SK-N-SH treated with all-trans-retinoic acid at 6 μM for 48 hours (cell line): ENCODE measurements at regions not wholly inside any gene's neighbourhood (a gene's known extent, or its start where the extent isn't known, plus 50 kb on each side); places are given as distances from the start of the nearest gene placed in this dataset.

ENCODE experiments used
- ATAC-seq: fragments of 200-7000 bp; cut with Tn5 transposase; 3 replicates; pipeline ENCODE4 v1.9.1; 2020; ENCODE audit warnings: mild to moderate bottlenecking, moderate library complexity
- ARNTL ChIP-seq: fragments of 450-650 bp; formaldehyde crosslinking; IDR thresholded peaks from 2 replicates; pipeline ENCODE4 v1.5.0; 2020; ENCODE audit warnings: low read depth, mild to moderate bottlenecking, moderate library complexity, borderline replicate concordance
- BACH2 ChIP-seq: fragments of 250-450 bp; sonication (Bioruptor Pico); IDR thresholded peaks from 2 replicates; pipeline ENCODE4 v1.9.0; 2021; ENCODE audit warnings: mild to moderate bottlenecking, borderline replicate concordance
- CREB5 ChIP-seq: fragments of 250-450 bp; sonication (Bioruptor Pico); IDR thresholded peaks from 2 replicates; pipeline ENCODE4 v1.5.1; 2020; ENCODE audit warnings: low read depth, mild to moderate bottlenecking, moderate library complexity
- CSDC2 ChIP-seq: fragments of 250-450 bp; sonication (Bioruptor Pico); IDR thresholded peaks from 2 replicates; pipeline ENCODE4 v1.5.0; 2020; ENCODE audit warnings: mild to moderate bottlenecking, moderate library complexity
- ESRRG ChIP-seq: fragments of 250-450 bp; sonication (Bioruptor Pico); IDR thresholded peaks from 2 replicates; pipeline ENCODE4 v1.6.1; 2021; ENCODE audit warnings: mild to moderate bottlenecking
- GLIS3 ChIP-seq: fragments of 250-450 bp; sonication (Bioruptor Pico); IDR thresholded peaks from 2 replicates; pipeline ENCODE4 v1.5.0; 2020; ENCODE audit warnings: mild to moderate bottlenecking, moderate library complexity
- ISL1 ChIP-seq: fragments of 250-450 bp; sonication (Bioruptor Pico); IDR thresholded peaks from 2 replicates; pipeline ENCODE4 v2.1.2; 2022; ENCODE audit warnings: mild to moderate bottlenecking, moderate library complexity
- OSR1 ChIP-seq: fragments of 250-450 bp; sonication (Bioruptor Pico); IDR thresholded peaks from 2 replicates; pipeline ENCODE4 v1.8.0; 2022; ENCODE audit warnings: moderate library complexity, mild to moderate bottlenecking, inconsistent platforms
- PATZ1 ChIP-seq: fragments of 250-450 bp; sonication (Bioruptor Pico); IDR thresholded peaks from 2 replicates; pipeline ENCODE4 v1.8.0; 2020; ENCODE audit warnings: mild to moderate bottlenecking, moderate library complexity, borderline replicate concordance
- POU6F1 ChIP-seq: fragments of 250-450 bp; sonication (Bioruptor Pico); IDR thresholded peaks from 2 replicates; pipeline ENCODE4 v1.8.0; 2021; ENCODE audit warnings: low read depth, mild to moderate bottlenecking, moderate library complexity, borderline replicate concordance
- PPARA ChIP-seq: fragments of 250-450 bp; sonication (Bioruptor Pico); IDR thresholded peaks from 2 replicates; pipeline ENCODE4 v1.5.0; 2020; ENCODE audit warnings: mild to moderate bottlenecking, borderline replicate concordance
- RARB ChIP-seq: fragments of 250-450 bp; sonication (Bioruptor Pico); IDR thresholded peaks from 2 replicates; pipeline ENCODE4 v1.8.0; 2021; ENCODE audit warnings: mild to moderate bottlenecking, moderate library complexity
- SNAI2 ChIP-seq: fragments of 250-450 bp; sonication (Bioruptor Pico); IDR thresholded peaks from 2 replicates; pipeline ENCODE4 v1.5.0; 2020; ENCODE audit warnings: mild to moderate bottlenecking, moderate library complexity
- TCF4 ChIP-seq: fragments of 250-450 bp; sonication (Bioruptor Pico); IDR thresholded peaks from 2 replicates; pipeline ENCODE4 v1.8.0; 2021; ENCODE audit warnings: mild to moderate bottlenecking, moderate library complexity, borderline replicate concordance
- TOX ChIP-seq: fragments of 250-450 bp; sonication (Bioruptor Pico); IDR thresholded peaks from 2 replicates; pipeline ENCODE4 v1.8.0; 2021; ENCODE audit warnings: mild to moderate bottlenecking, moderate library complexity, borderline replicate concordance
- ZC3H10 ChIP-seq: fragments of 250-450 bp; sonication (Bioruptor Pico); IDR thresholded peaks from 2 replicates; pipeline ENCODE4 v1.5.1; 2021; ENCODE audit warnings: mild to moderate bottlenecking, moderate library complexity
- ZFP3 ChIP-seq: fragments of 250-450 bp; sonication (Bioruptor Pico); IDR thresholded peaks from 2 replicates; pipeline ENCODE4 v1.5.0; 2020; ENCODE audit warnings: mild to moderate bottlenecking, moderate library complexity
- ZFP30 ChIP-seq: fragments of 450-650 bp; formaldehyde crosslinking; IDR thresholded peaks from 2 replicates; pipeline ENCODE4 v1.5.0; 2022; ENCODE audit warnings: mild to moderate bottlenecking, moderate library complexity
- ZNF565 ChIP-seq: fragments of 450-650 bp; formaldehyde crosslinking; conservative IDR thresholded peaks from 2 replicates; pipeline ENCODE4 v1.5.0; 2020; ENCODE audit warnings: low read depth, mild to moderate bottlenecking, moderate library complexity
- ZNF70 ChIP-seq: fragments of 450-650 bp; formaldehyde crosslinking; IDR thresholded peaks from 2 replicates; pipeline ENCODE4 v1.5.0; 2020; ENCODE audit warnings: mild to moderate bottlenecking, moderate library complexity
- ZNF8 ChIP-seq: fragments of 450-650 bp; formaldehyde crosslinking; IDR thresholded peaks from 2 replicates; pipeline ENCODE4 v1.5.0; 2020; ENCODE audit warnings: mild to moderate bottlenecking, moderate library complexity
- TF ChIP-seq, protein P1 (sequence below): fragments of 250-450 bp; sonication (Bioruptor Pico); IDR thresholded peaks from 2 replicates; pipeline ENCODE4 v1.5.0; 2020; ENCODE audit warnings: mild to moderate bottlenecking, moderate library complexity
- TF ChIP-seq, protein P2 (sequence below): fragments of 250-450 bp; sonication (Bioruptor Pico); IDR thresholded peaks from 2 replicates; pipeline ENCODE4 v1.5.1; 2021; ENCODE audit warnings: mild to moderate bottlenecking, moderate library complexity

GRCh38 chr20:22315073-22315472 lies 269.3 kb downstream of the FOXA2 start:
- no peak for ATAC-seq
- TF ChIP-seq CSDC2, result no peak
- TF ChIP-seq ARNTL, result no peak
- TF ChIP-seq, protein P1, sequence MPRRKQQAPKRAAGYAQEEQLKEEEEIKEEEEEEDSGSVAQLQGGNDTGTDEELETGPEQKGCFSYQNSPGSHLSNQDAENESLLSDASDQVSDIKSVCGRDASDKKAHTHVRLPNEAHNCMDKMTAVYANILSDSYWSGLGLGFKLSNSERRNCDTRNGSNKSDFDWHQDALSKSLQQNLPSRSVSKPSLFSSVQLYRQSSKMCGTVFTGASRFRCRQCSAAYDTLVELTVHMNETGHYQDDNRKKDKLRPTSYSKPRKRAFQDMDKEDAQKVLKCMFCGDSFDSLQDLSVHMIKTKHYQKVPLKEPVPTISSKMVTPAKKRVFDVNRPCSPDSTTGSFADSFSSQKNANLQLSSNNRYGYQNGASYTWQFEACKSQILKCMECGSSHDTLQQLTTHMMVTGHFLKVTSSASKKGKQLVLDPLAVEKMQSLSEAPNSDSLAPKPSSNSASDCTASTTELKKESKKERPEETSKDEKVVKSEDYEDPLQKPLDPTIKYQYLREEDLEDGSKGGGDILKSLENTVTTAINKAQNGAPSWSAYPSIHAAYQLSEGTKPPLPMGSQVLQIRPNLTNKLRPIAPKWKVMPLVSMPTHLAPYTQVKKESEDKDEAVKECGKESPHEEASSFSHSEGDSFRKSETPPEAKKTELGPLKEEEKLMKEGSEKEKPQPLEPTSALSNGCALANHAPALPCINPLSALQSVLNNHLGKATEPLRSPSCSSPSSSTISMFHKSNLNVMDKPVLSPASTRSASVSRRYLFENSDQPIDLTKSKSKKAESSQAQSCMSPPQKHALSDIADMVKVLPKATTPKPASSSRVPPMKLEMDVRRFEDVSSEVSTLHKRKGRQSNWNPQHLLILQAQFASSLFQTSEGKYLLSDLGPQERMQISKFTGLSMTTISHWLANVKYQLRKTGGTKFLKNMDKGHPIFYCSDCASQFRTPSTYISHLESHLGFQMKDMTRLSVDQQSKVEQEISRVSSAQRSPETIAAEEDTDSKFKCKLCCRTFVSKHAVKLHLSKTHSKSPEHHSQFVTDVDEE, result no peak
- no peak for TF ChIP-seq ISL1
- no peak for TF ChIP-seq OSR1 (CRISPR knock-in tag)
- TF ChIP-seq, protein P2, sequence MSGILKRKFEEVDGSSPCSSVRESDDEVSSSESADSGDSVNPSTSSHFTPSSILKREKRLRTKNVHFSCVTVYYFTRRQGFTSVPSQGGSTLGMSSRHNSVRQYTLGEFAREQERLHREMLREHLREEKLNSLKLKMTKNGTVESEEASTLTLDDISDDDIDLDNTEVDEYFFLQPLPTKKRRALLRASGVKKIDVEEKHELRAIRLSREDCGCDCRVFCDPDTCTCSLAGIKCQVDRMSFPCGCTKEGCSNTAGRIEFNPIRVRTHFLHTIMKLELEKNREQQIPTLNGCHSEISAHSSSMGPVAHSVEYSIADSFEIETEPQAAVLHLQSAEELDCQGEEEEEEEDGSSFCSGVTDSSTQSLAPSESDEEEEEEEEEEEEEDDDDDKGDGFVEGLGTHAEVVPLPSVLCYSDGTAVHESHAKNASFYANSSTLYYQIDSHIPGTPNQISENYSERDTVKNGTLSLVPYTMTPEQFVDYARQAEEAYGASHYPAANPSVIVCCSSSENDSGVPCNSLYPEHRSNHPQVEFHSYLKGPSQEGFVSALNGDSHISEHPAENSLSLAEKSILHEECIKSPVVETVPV (CRISPR knock-in tag), result no peak
- no peak for TF ChIP-seq ZFP3 (CRISPR knock-in tag)
- no peak for TF ChIP-seq TOX (CRISPR knock-in tag)
- no peak for TF ChIP-seq ZNF70 (CRISPR knock-in tag)
- TF ChIP-seq, all 23 proteins: peak for 0

GRCh38 chr20:22312744-22313346 lies 271.5 kb downstream of the FOXA2 start:
- TF ChIP-seq PPARA (CRISPR knock-in tag) (no peak), ISL1 (no peak), ZC3H10 (CRISPR knock-in tag) (no peak), ZNF565 (no peak), SNAI2 (CRISPR knock-in tag) (no peak), BACH2 (CRISPR knock-in tag) (no peak), RARB (CRISPR knock-in tag) (no peak), GLIS3 (CRISPR knock-in tag) (no peak), ARNTL (no peak), POU6F1 (CRISPR knock-in tag) (no peak), CREB5 (CRISPR knock-in tag) (no peak), OSR1 (CRISPR knock-in tag) (no peak), ZNF70 (CRISPR knock-in tag) (no peak), ZNF8 (CRISPR knock-in tag) (no peak), ZFP3 (CRISPR knock-in tag) (no peak), PATZ1 (CRISPR knock-in tag) (no peak), ZFP30 (CRISPR knock-in tag) (no peak), TCF4 (CRISPR knock-in tag) (no peak), ESRRG (no peak)
- TF ChIP-seq, protein P1, result no peak
- ATAC-seq, result no peak; the same call in 2 of the 3 replicates
